ENCODE measurements at regions not wholly inside any gene's neighbourhood (a gene's known extent, or its start where the extent isn't known, plus 50 kb on each side); places are given as distances from the start of the nearest gene placed in this dataset.

DNA sequence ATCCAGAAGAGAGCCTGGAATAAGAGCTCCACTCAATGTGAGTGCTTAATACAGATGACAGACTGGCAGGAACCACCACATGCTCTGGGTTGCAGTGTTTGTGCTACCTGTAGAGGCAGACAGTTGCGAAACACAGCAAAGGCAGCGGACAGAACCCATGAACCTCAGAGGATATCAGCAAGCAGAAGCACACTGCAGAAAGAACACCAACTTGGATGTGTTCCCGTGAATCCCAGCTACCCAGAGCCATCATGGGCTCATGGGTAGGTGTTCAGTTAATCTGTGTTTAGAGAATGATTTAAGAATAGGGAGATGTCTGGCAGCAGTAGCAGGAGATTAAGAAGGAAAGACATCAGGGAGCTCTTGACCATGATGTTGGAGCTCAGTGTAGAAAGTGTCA lies 133.3 kb upstream of the FOXQ1 start:
- no peak for DNase-seq (ENCODE audit: low read depth in 2 of 2)
- TF ChIP-seq, protein P1, sequence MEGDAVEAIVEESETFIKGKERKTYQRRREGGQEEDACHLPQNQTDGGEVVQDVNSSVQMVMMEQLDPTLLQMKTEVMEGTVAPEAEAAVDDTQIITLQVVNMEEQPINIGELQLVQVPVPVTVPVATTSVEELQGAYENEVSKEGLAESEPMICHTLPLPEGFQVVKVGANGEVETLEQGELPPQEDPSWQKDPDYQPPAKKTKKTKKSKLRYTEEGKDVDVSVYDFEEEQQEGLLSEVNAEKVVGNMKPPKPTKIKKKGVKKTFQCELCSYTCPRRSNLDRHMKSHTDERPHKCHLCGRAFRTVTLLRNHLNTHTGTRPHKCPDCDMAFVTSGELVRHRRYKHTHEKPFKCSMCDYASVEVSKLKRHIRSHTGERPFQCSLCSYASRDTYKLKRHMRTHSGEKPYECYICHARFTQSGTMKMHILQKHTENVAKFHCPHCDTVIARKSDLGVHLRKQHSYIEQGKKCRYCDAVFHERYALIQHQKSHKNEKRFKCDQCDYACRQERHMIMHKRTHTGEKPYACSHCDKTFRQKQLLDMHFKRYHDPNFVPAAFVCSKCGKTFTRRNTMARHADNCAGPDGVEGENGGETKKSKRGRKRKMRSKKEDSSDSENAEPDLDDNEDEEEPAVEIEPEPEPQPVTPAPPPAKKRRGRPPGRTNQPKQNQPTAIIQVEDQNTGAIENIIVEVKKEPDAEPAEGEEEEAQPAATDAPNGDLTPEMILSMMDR (conservative IDR thresholded peaks at IDR 0.05 in 1 of 2, IDR thresholded peaks at IDR 0.05 in 1 of 2; ENCODE audit: low read depth in 1 of 2, low read length in 2 of 2) = no peak
- TF ChIP-seq EZH2 (IDR thresholded peaks at IDR 0.05; ENCODE audit: low read length, missing control alignments) = no peak

DNA sequence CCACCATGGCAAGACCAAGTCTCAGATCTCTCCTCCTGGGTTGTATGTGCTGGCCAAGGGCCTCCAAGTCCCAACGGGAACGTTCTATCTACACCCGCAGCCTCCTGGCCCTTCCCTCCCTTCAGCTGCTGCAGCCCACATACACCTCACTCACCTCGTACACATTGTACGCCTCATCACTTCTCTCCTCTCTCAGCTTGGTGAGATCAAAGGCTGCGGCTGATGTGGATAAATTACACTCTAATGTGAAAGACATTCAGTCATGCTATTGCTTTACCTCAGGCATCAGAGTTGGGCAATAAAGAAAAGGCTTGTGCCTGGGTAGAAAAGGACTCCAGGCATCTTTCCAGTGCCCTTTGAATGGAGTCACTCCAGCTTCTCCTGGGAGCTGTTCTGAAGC lies 135.3 kb upstream of the FOXQ1 start:
- no peaks in the 10 kb centered on the region for H3K4me1 ChIP-seq (ENCODE audit: control insufficient read depth, extremely low read depth, insufficient read depth, low read length)
- H3K4me2 ChIP-seq (ENCODE audit: extremely low read depth, insufficient read depth, low read length) = no peak overlapping the region
- no peak for DNase-seq (ENCODE audit: low read depth in 2 of 2)
- H3K4me3 ChIP-seq (replicated peaks in 1 of 4; ENCODE audit: control extremely low read depth in 1 of 4, insufficient read depth in 1 of 4, low read depth in 3 of 4, low read length in 4 of 4) = no peak overlapping the region
- no peaks in the 10 kb centered on the region for H3K27me3 ChIP-seq (ENCODE audit: control insufficient read depth, insufficient read depth, low read length)
- H3K9me3 ChIP-seq (ENCODE audit: control insufficient read depth, insufficient read depth, low read depth, low read length) = no peaks in the 10 kb centered on the region
- H4K20me1 ChIP-seq (ENCODE audit: control insufficient read depth, extremely low read depth, insufficient read depth, low read length) = no peaks in the 10 kb centered on the region
- H2AFZ ChIP-seq (ENCODE audit: low read length) = no peak overlapping the region
- H3K9ac ChIP-seq (ENCODE audit: insufficient read depth, low read length) = no peak overlapping the region
- H3K36me3 ChIP-seq (ENCODE audit: control insufficient read depth, insufficient read depth, low read length) = no peaks in the 10 kb centered on the region
- H3K27ac ChIP-seq (ENCODE audit: insufficient read depth, low read length) = no peak overlapping the region
- TF ChIP-seq, protein P1 (conservative IDR thresholded peaks at IDR 0.05 in 1 of 2, IDR thresholded peaks at IDR 0.05 in 1 of 2; ENCODE audit: low read depth in 1 of 2, low read length in 2 of 2) = no peak
- no peak for TF ChIP-seq EZH2 (IDR thresholded peaks at IDR 0.05; ENCODE audit: low read length, missing control alignments)
- H3K79me2 ChIP-seq (ENCODE audit: control insufficient read depth, insufficient read depth, low read length) = no peaks in the 10 kb centered on the region

More for the DNA sequence above, 133.3 kb upstream of the FOXQ1 start:
- no peaks in the 10 kb centered on the region for H3K9me3 ChIP-seq (ENCODE audit: control insufficient read depth, insufficient read depth, low read depth, low read length)
- no peak overlapping the region for H3K4me2 ChIP-seq (ENCODE audit: extremely low read depth, insufficient read depth, low read length)
- no peak overlapping the region for H3K27ac ChIP-seq (ENCODE audit: insufficient read depth, low read length)
- H2AFZ ChIP-seq (ENCODE audit: low read length) = no peak overlapping the region
- no peaks in the 10 kb centered on the region for H3K79me2 ChIP-seq (ENCODE audit: control insufficient read depth, insufficient read depth, low read length)
- H4K20me1 ChIP-seq (ENCODE audit: control insufficient read depth, extremely low read depth, insufficient read depth, low read length) = no peaks in the 10 kb centered on the region
- no peak overlapping the region for H3K4me3 ChIP-seq (replicated peaks in 1 of 4; ENCODE audit: control extremely low read depth in 1 of 4, insufficient read depth in 1 of 4, low read depth in 3 of 4, low read length in 4 of 4)
- no peaks in the 10 kb centered on the region for H3K36me3 ChIP-seq (ENCODE audit: control insufficient read depth, insufficient read depth, low read length)
- H3K27me3 ChIP-seq (ENCODE audit: control insufficient read depth, insufficient read depth, low read length) = no peaks in the 10 kb centered on the region
- H3K9ac ChIP-seq (ENCODE audit: insufficient read depth, low read length) = no peak overlapping the region
- no peaks in the 10 kb centered on the region for H3K4me1 ChIP-seq (ENCODE audit: control insufficient read depth, extremely low read depth, insufficient read depth, low read length)

DNA sequence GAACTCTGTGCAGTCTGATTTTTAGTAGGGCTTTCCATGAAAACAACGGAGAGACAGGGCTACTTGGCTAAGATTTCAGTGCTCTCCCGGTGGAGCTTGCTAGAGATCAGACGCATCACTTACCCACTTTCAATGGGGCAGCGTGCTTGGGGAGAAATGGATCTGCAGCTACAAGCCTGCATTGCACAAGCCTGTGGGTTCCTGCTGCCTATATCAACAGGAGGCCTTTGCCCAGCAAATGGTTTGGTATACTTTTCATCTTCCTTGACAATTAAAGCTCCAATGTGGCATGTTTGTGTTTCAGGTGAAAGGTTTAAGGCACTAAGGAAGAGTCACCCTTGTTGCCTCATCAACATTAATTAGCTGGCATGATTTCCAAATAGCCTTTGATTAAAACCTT lies 136.0 kb upstream of the FOXQ1 start:
- H3K27me3 ChIP-seq (ENCODE audit: control insufficient read depth, insufficient read depth, low read length) = no peaks in the 10 kb centered on the region
- H3K4me3 ChIP-seq (replicated peaks in 1 of 4; ENCODE audit: control extremely low read depth in 1 of 4, insufficient read depth in 1 of 4, low read depth in 3 of 4, low read length in 4 of 4) = no peak overlapping the region
- TF ChIP-seq, protein P1 (conservative IDR thresholded peaks at IDR 0.05 in 1 of 2, IDR thresholded peaks at IDR 0.05 in 1 of 2; ENCODE audit: low read depth in 1 of 2, low read length in 2 of 2) = no peak
- TF ChIP-seq EZH2 (IDR thresholded peaks at IDR 0.05; ENCODE audit: low read length, missing control alignments) = no peak
- DNase-seq (ENCODE audit: low read depth in 2 of 2) = no peak
- H4K20me1 ChIP-seq (ENCODE audit: control insufficient read depth, extremely low read depth, insufficient read depth, low read length) = no peaks in the 10 kb centered on the region
- no peak overlapping the region for H3K27ac ChIP-seq (ENCODE audit: insufficient read depth, low read length)
- no peak overlapping the region for H2AFZ ChIP-seq (ENCODE audit: low read length)
- H3K36me3 ChIP-seq (ENCODE audit: control insufficient read depth, insufficient read depth, low read length) = no peaks in the 10 kb centered on the region
- no peaks in the 10 kb centered on the region for H3K79me2 ChIP-seq (ENCODE audit: control insufficient read depth, insufficient read depth, low read length)
- no peaks in the 10 kb centered on the region for H3K4me1 ChIP-seq (ENCODE audit: control insufficient read depth, extremely low read depth, insufficient read depth, low read length)
- no peak overlapping the region for H3K4me2 ChIP-seq (ENCODE audit: extremely low read depth, insufficient read depth, low read length)
- no peak overlapping the region for H3K9ac ChIP-seq (ENCODE audit: insufficient read depth, low read length)
- no peaks in the 10 kb centered on the region for H3K9me3 ChIP-seq (ENCODE audit: control insufficient read depth, insufficient read depth, low read depth, low read length)
